H1 (cell line): ENCODE measurements at regions not wholly inside any gene's neighbourhood (a gene's known extent, or its start where the extent isn't known, plus 50 kb on each side); places are given as distances from the start of the nearest gene placed in this dataset.

ENCODE experiments used
- ATF2 ChIP-seq: IDR thresholded peaks from 2 replicates; pipeline ENCODE4 v1.6.1; 2012; ENCODE audit warnings: low read length, inconsistent platforms
- JUND ChIP-seq: IDR thresholded peaks from 2 replicates; pipeline ENCODE4 v1.6.1; 2011; ENCODE audit warnings: mild to moderate bottlenecking, improper control_type of control experiment, low read length

- TF ChIP-seq ATF2 = no peak
- TF ChIP-seq JUND = no peak
Measured at GRCh38 chr4:151618858-151619257, 141.9 kb downstream of the GATB start (continued).
